ENCODE measurements at regions not wholly inside any gene's neighbourhood (a gene's known extent, or its start where the extent isn't known, plus 50 kb on each side); places are given as distances from the start of the nearest gene placed in this dataset.

- TF ChIP-seq CTCF (conservative IDR thresholded peaks at IDR 0.05) (no peak), ZFX (IDR thresholded peaks at IDR 0.05) (no peak)
These were observed 841.2 kb downstream of the CDH8 start for GRCh38 chr16:61195006-61195405.
